ENCODE measurements at regions not wholly inside any gene's neighbourhood (a gene's known extent, or its start where the extent isn't known, plus 50 kb on each side); places are given as distances from the start of the nearest gene placed in this dataset.

- ATAC-seq (no peak), DNase-seq (ENCODE audit: low spot score) (no peak), FAIRE-seq (no peak)
- in situ Hi-C loops (cut with HindIII; ENCODE audit: extremely low pct_ligation_motif_present, low pct_unique_long_range_greater_than_20kb) (no loop called here), intact Hi-C loops (cut with micrococcal nuclease; ENCODE audit: unreplicated experiment) (no loop called here)
- H3K36me3 ChIP-seq (replicated peaks in 1 of 2; ENCODE audit: control insufficient read depth in 1 of 2, insufficient read depth in 2 of 2, low read length in 2 of 2) = no peaks in the 10 kb centered on the region
- no peak overlapping the region for H3K4me3 ChIP-seq (replicated peaks in 1 of 3; ENCODE audit: insufficient read depth in 1 of 3, low read depth in 2 of 3, low read length in 3 of 3)
- H3K27ac ChIP-seq (ENCODE audit: extremely low read length, insufficient read depth, low read length) = no peak overlapping the region
- WGBS (ENCODE audit: low lambda C conversion rate) = 0% methylated on average over 1 of the region's 1 CpG
- POLR2A ChIA-PET = no interaction called here
- H3K4me2 ChIP-seq (ENCODE audit: low read depth, low read length) = no peak overlapping the region
- TF ChIP-seq ZSCAN22 (CRISPR knock-in tag; IDR thresholded peaks at IDR 0.05) (no peak), ZNF432 (CRISPR knock-in tag; IDR thresholded peaks at IDR 0.05; ENCODE audit: borderline replicate concordance) (no peak), MTF1 (CRISPR knock-in tag; IDR thresholded peaks at IDR 0.05) (no peak), ZNF441 (CRISPR knock-in tag; IDR thresholded peaks at IDR 0.05; ENCODE audit: borderline replicate concordance) (no peak), ARID5B (CRISPR knock-in tag; IDR thresholded peaks at IDR 0.05) (no peak), ZNF225 (CRISPR knock-in tag; IDR thresholded peaks at IDR 0.05) (no peak), ZNF746 (CRISPR knock-in tag; IDR thresholded peaks at IDR 0.05) (no peak), SMAD9 (CRISPR knock-in tag; IDR thresholded peaks at IDR 0.05) (no peak), ZNF724P (CRISPR knock-in tag; IDR thresholded peaks at IDR 0.05; ENCODE audit: borderline replicate concordance) (no peak), ZNF510 (CRISPR knock-in tag; IDR thresholded peaks at IDR 0.05; ENCODE audit: low read depth) (no peak), BRCA1 (CRISPR knock-in tag; IDR thresholded peaks at IDR 0.05) (no peak), ZKSCAN1 (IDR thresholded peaks at IDR 0.05; ENCODE audit: low read length) (no peak), ATF7-NPFF (CRISPR knock-in tag; IDR thresholded peaks at IDR 0.05; ENCODE audit: low read depth) (no peak), ZNF280D (CRISPR knock-in tag; IDR thresholded peaks at IDR 0.05) (no peak), ZNF101 (CRISPR knock-in tag; IDR thresholded peaks at IDR 0.05; ENCODE audit: borderline replicate concordance, low read depth) (no peak)
- no peaks in the 10 kb centered on the region for H3K79me2 ChIP-seq (ENCODE audit: insufficient read depth, low read length)
- CTCF ChIA-PET (ENCODE audit: low intra/inter-chr PET ratio, low total read pairs) = no interaction called here
- no peaks in the 10 kb centered on the region for H4K20me1 ChIP-seq (ENCODE audit: insufficient read depth, low read length)
- H3K27me3 ChIP-seq (ENCODE audit: control insufficient read depth in 1 of 2, insufficient read depth in 2 of 2, low read length in 2 of 2) = no peaks in the 10 kb centered on the region
- BruUV-seq (replicated peaks) = no TSS peak
- H2AFZ ChIP-seq (ENCODE audit: low read length) = no peak overlapping the region
- peaks cover 58% of the 10 kb centered on the region for H3K9me3 ChIP-seq (ENCODE audit: low read length)
- no peak overlapping the region for H3K9ac ChIP-seq (ENCODE audit: insufficient read depth, low read depth, low read length)
- H3K4me1 ChIP-seq (ENCODE audit: insufficient read depth, low read length) = no peaks in the 10 kb centered on the region
These were observed 1186.2 kb downstream of the BCL11B start for GRCh38 chr14:98085751-98086150.

Data from HepG2 (cell line).